Heart left ventricle (tissue), 16 donors: ENCODE measurements at regions not wholly inside any gene's neighbourhood (a gene's known extent, or its start where the extent isn't known, plus 50 kb on each side); places are given as distances from the start of the nearest gene placed in this dataset.

Experiments
- ATAC-seq, 4 donors: fragments of 200-7000 bp; cut with Tn5 transposase; one replicate each; pipeline ENCODE4 v1.9.1; 2020 to 2022; ENCODE audit warnings: moderate library complexity in 4 of 4, mild to moderate bottlenecking in 3 of 4, moderate number of reproducible peaks in 1 of 4
- DNase-seq, 5 donors: peaks; one replicate each; pipeline ENCODE4 v3.0.0-alpha.2; 2020
- H3K27ac ChIP-seq, 12 donors: fragments of 200-600 bp; sonication (generic) in 4 of 12; one replicate each; pipeline versions ENCODE4 v1.5.0 to v1.8.0; 2016 to 2022; ENCODE audit warnings: mild to moderate bottlenecking in 2 of 12
- H3K27me3 ChIP-seq, 9 donors: fragments of 200-600 bp; sonication (generic) in 2 of 9; one replicate each; pipeline versions ENCODE4 v1.5.1 to v1.8.0; 2016 to 2022; ENCODE audit warnings: mild to moderate bottlenecking in 3 of 9
- H3K36me3 ChIP-seq, 9 donors: fragments of 200-600 bp; sonication (generic) in 2 of 9; one replicate each; pipeline versions ENCODE4 v1.5.0 to v1.8.0; 2018 to 2022; ENCODE audit warnings: mild to moderate bottlenecking in 2 of 9
- H3K4me1 ChIP-seq, 12 donors: fragments of 200-600 bp; sonication (generic) in 4 of 12; one replicate each; pipeline versions ENCODE4 v1.5.0 to v1.8.0; 2016 to 2022; ENCODE audit warnings: mild to moderate bottlenecking in 3 of 12
- H3K4me3 ChIP-seq, 12 donors: fragments of 200-600 bp; sonication (generic) in 4 of 12; one replicate each; pipeline versions ENCODE4 v1.5.0 to v1.8.0; 2017 to 2022; ENCODE audit warnings: mild to moderate bottlenecking in 9 of 12, moderate library complexity in 4 of 12
- H3K9me3 ChIP-seq, 12 donors: fragments of 200-600 bp; sonication (generic) in 4 of 12; one replicate each; pipeline versions ENCODE4 v1.5.0 to v1.8.0; 2016 to 2022; ENCODE audit warnings: mild to moderate bottlenecking in 1 of 12
- CTCF ChIP-seq, 12 donors: fragments of 200-600 bp; sonication (generic) in 4 of 12; IDR thresholded peaks; one replicate each; pipeline versions ENCODE4 v1.5.0 to v1.8.0; 2018 to 2022; ENCODE audit warnings: antibody characterized with exemption in 12 of 12, mild to moderate bottlenecking in 5 of 12
- POLR2A ChIP-seq, 2 donors: fragments of 450-650 bp; IDR thresholded peaks; one replicate each; pipeline ENCODE4 v1.6.1; 2017; ENCODE audit warnings: antibody characterized with exemption in 2 of 2, mild to moderate bottlenecking in 2 of 2, moderate library complexity in 2 of 2
- WGBS, 4 donors: extraction: QIAGEN DNeasy Blood & Tissue Kit in 2 of 4; methylation state at CpG; one replicate each; pipeline versions ENCODE4 v1.1.5 to v1.1.7; 2013 to 2018; 5-methylcytosine and 5-hydroxymethylcytosine counted together
- intact Hi-C, 10 donors: fragments of 100-400 bp; cut with DNase I; formaldehyde crosslinking; loops; one replicate each; pipeline versions ENCODE4 v1.11.1 to v1.14.2; 2022
- donor health status: ischemic (EF 13 %, LVEDD 7.1; RV severe dilation, severe dysfunction).
- donor health status: healthy with polysubstance abuse.
- donor health status: DM: no; HTN: yes; CAD: no.
- donor health status: DM: no; HTN: no; CAD: no.
- donor health status: ischemic (EF 25% LVEDD 6.9; RV normal size, moderate dysfunction).
- donor health status: ischemic (EF 25% LVEDD 5.7; RV mildly dilated, moderate dysfunction).
- donor health status: healthy.
- donor health status: DM: yes; HTN: yes; CAD: no.
- donor health status: ischemic (EF 35%, LVEDD 5.7; RV mildly dilated, moderate dysfunction).
- donor health status: nonischemic (EF 11% LVEDD 7.7; RV severe dilation, severe dysfunction).
- donor health status: DM: yes; HTN: yes; CAD: no.
- donor health status: PGD.
- donor health status: ischemic (EF 29% LVEDD 5.4; RV normal size, mild dysfunction).
- donor health status: nonischemic (EF 23%, LVEDD 6.1; RV moderate dilation, normal function).

GRCh38 chr7:109734601-109735000 is 1164.9 kb downstream of the DNAJB9 start:
- intact Hi-C loops, result no loop called here
- Histone ChIP-seq H3K4me3 (no peak overlapping the region), H3K27ac (no peak overlapping the region), H3K36me3 (no peaks in the 10 kb centered on the region), H3K27me3 (no peaks in the 10 kb centered on the region), H3K4me1 (no peaks in the 10 kb centered on the region), H3K9me3 (peaks cover 0 to 9% (median 0%) of the 10 kb centered on the region in 12 donors)
- TF ChIP-seq CTCF (IDR thresholded peaks at IDR 0.05) (no peak), POLR2A (IDR thresholded peaks at IDR 0.05) (no peak)
- ATAC-seq (no peak), DNase-seq (no peak)

- DNase-seq (no peak), ATAC-seq (no peak)
- Histone ChIP-seq H3K4me3 (no peak overlapping the region), H3K36me3 (no peaks in the 10 kb centered on the region), H3K9me3 (peaks cover 0 to 9% (median 0%) of the 10 kb centered on the region in 12 donors), H3K27me3 (no peaks in the 10 kb centered on the region), H3K27ac (no peak overlapping the region), H3K4me1 (no peaks in the 10 kb centered on the region)
- WGBS, 4 donors, result 79 to 82% (median 81%) methylated on average over 5 of the region's 5 CpGs
- intact Hi-C loops, result no loop called here
- TF ChIP-seq POLR2A (IDR thresholded peaks at IDR 0.05) (no peak), CTCF (IDR thresholded peaks at IDR 0.05) (no peak)
These were observed 1166.2 kb downstream of the DNAJB9 start for GRCh38 chr7:109735881-109736280.

- Histone ChIP-seq H3K9me3 (no peaks in the 10 kb centered on the region), H3K27me3 (no peaks in the 10 kb centered on the region), H3K4me1 (no peaks in the 10 kb centered on the region), H3K27ac (no peak overlapping the region), H3K4me3 (no peak overlapping the region), H3K36me3 (no peaks in the 10 kb centered on the region)
- DNase-seq (no peak), ATAC-seq (no peak)
- WGBS, 4 donors, result 62 to 69% (median 65%) methylated on average over 4 of the region's 4 CpGs
- intact Hi-C loops, result no loop called here
- TF ChIP-seq CTCF (IDR thresholded peaks at IDR 0.05) (no peak), POLR2A (IDR thresholded peaks at IDR 0.05) (no peak)
These were observed 1176.2 kb downstream of the DNAJB9 start for GRCh38 chr7:109745677-109746410.

GRCh38 chr7:109751241-109751640 is 1181.6 kb downstream of the DNAJB9 start:
- TF ChIP-seq POLR2A (IDR thresholded peaks at IDR 0.05), result no peak
- no peak for TF ChIP-seq CTCF (IDR thresholded peaks at IDR 0.05)
- no peak overlapping the region for H3K4me3 ChIP-seq
- DNase-seq (no peak), ATAC-seq (no peak)
- no peaks in the 10 kb centered on the region for H3K36me3 ChIP-seq
- H3K27me3 ChIP-seq, result no peaks in the 10 kb centered on the region
- intact Hi-C loops, result no loop called here
- H3K9me3 ChIP-seq, result peaks cover 0 to 14% (median 0%) of the 10 kb centered on the region in 12 donors
- WGBS, 4 donors, result 80 to 89% (median 81%) methylated on average over 4 of the region's 4 CpGs
- H3K4me1 ChIP-seq, result no peaks in the 10 kb centered on the region
- no peak overlapping the region for H3K27ac ChIP-seq
